Activated naive CD4-positive, alpha-beta T cell treated with Interleukin-2 at 50 U/mL for 16 hours (primary cell): ENCODE measurements at regions not wholly inside any gene's neighbourhood (a gene's known extent, or its start where the extent isn't known, plus 50 kb on each side); places are given as distances from the start of the nearest gene placed in this dataset.

Experiments used
- DNase-seq: peaks from one replicate; pipeline ENCODE4 v3.0.0-alpha.2; 2020

DNA sequence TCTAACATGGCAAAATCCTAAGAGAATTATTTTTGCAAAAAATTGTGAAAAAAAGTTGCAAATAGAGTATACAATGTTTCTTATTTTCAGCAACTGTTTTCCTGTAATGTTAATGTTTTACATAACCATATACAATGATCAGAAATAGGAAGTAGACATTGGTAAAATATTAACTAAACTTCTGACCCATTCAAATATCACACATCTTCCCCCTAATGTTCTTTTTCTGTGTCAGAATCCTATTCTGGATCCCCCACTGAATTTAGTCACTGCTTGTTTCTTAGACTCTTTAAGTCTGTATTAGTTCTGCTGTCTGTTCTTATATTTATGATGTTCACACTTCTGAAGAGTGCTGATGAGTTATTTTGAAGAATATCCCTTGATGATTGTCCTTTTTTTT is 62.0 kb downstream of the HFE start:
- DNase-seq, result no peak

DNA sequence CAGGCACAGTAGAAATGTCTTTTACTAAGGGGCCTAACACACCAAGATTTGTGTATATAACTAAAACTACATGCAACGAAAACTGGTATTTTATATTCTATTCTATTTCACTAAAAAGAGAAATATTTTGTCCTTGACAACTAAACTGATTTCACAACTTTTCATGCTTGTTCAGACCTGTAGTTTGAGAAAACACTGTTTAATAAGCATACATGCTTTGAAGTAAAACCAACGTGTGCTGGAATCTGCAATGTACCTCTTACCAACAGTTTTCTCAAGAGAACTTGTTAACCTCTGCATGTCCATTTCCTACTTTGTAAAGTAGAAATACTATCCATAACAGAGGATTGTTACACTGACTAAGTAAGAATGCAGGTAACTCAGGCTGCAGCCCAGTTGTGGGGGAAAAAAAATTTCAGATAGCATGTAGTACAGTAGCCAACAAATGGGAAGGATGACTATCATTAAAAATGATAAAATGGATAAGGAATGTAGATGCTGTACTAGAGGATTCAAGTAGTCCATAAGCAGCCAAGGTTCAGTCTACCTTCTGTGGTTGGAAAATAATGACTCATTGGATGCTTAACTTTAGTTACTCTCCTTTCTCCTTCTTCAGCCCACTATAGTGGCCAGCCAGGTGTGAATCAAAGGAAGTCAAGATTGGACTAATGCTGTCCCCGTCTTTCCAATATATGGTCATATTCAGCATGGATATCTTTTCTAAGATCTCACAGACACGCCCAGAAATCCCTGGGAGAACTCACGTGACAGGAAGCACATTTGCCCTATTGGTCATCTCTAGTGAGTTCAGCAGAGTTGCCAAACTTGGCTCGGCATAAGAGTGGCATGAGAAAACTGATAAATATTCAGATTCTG is 65.2 kb downstream of the HFE start:
- no peak for DNase-seq

DNA sequence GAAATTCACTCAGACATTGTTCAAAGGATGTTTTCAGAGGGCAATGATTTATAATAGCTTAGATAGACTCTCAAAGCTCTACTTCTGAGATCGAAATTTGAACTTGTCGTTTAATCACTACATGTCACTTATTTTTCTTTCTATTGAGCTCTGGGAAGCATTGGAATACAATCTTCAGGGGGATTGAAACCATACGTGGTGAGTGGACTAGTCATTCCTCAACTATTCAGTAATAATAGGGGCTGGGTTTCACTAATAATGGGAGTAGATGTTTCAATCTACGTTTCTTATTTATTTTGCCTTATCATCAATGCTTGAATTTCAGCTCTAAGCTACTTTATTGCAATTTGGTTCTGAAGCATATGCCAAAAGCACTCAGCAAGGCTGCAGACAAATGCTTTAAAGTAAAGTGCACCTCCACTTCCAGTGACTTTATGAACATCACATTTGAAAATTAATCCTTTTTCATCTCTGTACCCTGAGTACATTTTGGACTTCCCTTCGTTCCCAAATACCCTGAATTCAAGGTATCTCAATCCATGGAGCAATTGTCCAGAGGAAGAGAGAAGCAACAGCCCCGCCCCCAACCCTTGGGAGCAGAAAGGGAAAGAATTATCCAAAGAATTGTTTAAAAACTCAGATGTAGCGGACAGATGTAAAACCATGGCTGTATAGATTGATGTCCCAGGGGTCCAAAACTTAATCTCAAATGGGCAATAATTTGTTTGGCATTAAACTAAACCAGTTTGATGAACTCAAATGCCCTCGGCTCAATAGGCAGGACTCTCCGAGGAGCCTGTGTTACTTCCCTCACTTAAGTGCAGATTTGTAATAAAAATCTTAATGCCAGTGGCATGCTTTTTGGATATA is 68.1 kb downstream of the HFE start:
- DNase-seq, result no peak

DNA sequence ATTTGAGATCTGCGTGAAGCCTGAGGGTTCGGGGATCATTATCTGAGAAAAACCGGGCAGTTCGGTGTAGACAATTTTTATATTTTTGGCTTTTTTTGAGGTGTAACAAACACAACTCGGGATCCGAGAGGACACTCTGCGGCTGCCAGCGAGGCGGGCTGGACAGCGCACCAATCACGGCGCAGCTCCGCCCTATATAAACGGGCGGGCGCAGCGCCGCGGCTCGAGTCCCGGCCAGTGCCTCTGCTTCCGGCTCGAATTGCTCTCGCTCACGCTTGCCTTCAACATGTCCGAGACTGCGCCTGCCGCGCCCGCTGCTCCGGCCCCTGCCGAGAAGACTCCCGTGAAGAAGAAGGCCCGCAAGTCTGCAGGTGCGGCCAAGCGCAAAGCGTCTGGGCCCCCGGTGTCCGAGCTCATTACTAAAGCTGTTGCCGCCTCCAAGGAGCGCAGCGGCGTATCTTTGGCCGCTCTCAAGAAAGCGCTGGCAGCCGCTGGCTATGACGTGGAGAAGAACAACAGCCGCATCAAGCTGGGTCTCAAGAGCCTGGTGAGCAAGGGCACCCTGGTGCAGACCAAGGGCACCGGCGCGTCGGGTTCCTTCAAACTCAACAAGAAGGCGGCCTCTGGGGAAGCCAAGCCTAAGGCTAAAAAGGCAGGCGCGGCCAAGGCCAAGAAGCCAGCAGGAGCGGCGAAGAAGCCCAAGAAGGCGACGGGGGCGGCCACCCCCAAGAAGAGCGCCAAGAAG is 69.0 kb downstream of the HFE start:
- DNase-seq, result peak; percentile 84

DNA sequence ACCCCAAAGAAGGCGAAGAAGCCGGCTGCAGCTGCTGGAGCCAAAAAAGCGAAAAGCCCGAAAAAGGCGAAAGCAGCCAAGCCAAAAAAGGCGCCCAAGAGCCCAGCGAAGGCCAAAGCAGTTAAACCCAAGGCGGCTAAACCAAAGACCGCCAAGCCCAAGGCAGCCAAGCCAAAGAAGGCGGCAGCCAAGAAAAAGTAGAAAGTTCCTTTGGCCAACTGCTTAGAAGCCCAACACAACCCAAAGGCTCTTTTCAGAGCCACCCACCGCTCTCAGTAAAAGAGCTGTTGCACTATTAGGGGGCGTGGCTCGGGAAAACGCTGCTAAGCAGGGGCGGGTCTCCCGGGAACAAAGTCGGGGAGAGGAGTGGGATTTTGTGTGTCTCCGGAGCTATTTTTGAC is 69.6 kb downstream of the HFE start:
- DNase-seq, result peak; percentile 51

DNA sequence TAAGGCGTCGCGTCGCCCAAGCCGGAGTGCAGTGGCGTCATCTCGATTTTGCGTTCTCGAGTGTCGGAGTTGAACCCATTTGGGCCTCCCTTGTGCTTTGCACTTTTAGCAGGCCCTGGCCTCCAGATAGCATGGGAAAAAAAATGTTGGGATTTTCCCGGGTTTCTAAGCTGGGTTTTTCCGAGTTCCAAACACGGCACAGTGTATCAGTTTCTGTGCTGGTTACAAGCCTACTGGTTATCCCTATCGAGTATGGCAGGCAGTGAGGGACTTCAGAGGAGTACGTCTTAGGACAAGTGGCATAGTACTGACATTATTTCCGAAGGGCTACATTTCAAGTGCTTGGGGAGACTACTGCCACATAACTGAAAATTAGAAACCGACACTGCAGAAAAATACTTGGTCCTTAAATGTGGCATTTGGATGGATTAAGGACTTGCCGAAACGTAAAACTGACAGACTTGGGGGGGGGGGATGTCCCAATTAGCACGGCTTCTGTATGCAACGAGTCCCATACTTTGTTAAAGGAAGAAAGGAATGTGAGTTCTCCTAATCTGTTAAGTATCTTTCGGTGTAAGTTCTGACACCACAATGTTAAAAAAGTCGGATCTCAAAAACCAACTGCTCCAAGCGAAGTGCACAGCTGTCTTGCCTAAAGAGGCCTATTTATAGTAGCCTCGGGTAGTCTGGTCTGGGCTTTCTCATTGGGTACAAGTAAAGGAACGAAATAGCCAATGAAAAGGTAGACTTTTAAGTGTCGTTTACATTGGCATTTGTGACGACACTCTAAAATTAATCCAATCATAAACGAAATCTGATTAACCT is 70.2 kb downstream of the HFE start:
- DNase-seq, result no peak

DNA sequence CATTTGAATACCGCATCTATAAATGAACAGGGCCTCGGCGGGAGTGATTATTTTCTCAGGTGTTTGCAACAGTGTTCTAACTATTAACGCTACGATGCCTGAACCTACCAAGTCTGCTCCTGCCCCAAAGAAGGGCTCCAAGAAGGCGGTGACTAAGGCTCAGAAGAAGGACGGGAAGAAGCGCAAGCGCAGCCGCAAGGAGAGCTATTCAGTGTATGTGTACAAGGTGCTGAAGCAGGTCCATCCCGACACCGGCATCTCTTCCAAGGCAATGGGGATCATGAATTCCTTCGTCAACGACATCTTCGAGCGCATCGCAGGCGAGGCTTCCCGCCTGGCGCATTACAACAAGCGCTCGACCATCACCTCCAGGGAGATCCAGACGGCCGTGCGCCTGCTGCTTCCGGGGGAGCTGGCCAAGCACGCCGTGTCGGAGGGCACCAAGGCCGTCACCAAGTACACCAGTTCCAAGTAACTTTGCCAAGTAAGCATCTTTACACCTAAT is 70.9 kb downstream of the HFE start:
- DNase-seq, result peak; percentile 81

DNA sequence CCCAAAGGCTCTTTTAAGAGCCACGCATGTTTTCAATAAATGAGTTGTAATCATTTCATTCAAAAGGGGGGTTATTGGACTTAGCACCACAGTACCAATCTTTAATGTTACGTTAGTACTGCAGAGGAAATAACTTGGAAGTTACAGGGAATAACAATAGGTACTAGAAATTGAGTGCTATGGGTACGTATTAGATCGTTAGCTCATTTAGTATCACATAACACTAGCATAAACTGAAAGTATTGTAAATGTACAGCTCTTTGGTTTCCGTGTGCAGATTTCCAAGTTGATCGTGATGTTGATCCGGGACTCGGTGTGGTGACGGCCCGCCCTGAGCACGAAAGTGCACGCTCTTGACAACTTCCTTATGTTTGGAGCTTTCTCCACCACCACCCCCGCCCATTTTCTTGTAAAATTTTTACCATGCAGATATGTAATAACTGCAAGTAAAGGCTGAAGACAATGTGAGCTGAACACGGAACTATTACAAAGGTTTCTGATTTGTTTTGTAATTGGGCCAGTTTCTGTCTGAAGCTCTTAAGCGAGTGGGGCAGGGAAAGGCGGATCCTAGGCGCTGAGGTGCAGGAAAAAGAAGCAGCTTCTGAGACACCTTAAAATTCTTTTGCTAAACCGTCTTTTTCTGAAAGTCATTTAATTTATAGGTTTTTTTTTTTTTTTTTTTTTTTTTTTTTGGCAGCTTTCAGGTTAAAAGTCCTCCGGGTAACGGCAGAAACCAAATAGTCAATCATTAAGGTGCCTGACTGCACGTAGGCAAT is 71.5 kb downstream of the HFE start:
- DNase-seq, result peak; percentile 56

DNA sequence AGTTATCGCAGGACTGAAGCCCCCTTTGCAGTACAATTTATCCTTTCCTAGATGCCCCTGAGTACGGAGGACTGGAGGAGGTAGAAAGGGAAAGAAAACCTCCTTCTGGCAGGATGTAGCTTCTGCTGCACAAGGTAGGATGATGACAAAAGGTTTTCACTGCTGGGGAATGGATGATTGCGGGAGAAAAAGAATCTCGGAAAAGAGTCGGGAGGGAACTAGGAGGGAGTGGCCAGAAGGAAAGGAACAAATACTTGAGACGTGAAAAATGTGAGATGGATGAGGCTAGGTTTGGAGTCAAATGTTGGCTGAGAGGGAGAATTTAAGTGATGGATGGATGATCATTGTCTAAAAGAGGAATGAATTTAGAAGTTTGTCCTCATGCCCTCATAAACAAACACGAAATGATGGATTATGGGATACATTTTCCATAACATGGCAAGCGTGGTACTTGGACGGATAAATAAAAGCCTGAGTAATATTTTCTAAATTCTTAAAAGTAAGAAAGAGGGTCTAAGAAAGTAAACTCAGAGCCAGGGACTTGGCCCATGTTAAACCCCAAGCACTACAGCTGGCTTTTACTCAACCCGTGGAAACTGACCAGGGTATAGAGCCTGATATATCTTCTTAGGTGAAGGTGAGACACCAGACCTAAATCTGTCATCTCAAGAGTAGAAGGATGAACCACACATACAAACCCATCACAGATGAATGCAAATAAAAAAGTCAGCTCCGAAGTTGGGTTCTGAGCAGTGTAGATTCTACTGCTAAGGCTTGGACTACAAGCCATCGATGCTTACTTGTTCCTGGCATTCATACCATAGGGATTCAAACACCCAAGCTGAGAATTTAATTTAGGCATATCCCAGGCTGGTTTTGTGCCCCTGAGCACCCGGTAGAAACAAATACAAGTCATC is 72.4 kb downstream of the HFE start:
- no peak for DNase-seq

DNA sequence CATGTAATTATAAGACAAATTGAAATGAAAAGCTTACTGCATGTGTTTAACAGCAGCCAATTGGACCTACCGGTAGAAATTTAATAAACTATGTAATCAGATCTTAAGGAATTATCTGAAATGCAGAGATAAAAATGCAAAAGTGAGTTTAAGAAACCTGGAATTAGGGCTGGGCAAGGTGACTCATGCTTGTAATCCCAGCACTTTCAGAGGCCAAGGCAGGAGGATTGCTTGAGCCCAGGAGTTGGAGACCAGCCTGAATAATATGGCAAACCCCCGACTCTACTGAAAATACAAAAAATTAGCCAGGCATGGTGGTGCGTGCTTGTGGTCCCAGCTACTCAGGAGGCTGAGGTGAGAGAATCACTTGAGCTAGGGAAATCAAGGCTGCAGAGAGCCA is 74.1 kb downstream of the HFE start:
- DNase-seq, result no peak

DNA sequence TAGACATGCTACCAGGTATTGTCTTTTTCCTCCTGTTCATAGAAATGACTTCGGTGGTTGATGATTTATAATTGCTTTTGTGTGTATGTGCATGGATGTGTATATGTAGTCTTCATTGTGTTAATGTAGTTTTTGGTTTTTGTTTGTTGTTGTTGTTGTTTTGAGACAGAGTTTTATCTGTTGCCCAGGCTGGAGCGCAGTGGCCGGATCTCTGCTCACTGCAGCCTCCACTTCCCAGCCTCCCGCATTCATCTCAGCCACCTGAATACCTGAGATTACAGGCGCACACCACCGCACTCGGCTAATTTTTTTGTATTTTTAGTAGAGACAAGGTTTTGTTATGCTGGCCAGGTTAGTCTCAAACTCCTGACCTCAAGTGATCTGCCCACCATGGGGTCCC is 75.2 kb downstream of the HFE start:
- no peak for DNase-seq

DNA sequence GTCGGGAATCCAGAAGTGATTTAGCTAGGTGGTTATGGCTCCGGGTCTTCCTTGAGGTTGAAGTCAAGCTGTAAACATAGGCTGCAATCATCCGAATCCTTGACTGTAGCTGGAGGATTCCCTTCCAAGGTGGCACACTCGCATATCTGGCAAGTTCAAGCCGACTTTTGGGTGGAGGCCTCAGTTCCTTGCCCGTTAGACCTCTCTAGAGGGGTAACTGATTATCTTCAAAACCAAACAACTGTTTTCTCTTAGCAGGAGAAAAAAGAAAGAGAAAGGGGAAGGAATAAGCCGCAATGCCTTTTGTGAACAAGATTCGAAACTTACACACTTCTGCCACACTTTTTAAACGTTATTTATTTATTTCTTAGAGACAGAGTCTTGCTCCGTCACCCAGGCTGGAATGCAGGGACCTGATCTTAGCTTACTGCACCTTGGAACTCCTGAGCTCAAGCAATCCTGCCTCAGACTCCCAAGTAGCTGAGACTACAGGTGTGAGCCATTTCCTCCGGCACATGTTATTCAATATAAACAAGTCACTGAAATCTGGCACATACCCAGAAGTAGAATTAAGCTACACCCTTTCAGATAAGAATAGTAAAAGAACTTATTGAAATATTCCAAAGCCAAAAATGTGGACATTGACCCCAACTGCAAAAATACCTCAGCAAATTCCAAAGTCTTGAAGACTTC is 76.3 kb downstream of the HFE start:
- no peak for DNase-seq

DNA sequence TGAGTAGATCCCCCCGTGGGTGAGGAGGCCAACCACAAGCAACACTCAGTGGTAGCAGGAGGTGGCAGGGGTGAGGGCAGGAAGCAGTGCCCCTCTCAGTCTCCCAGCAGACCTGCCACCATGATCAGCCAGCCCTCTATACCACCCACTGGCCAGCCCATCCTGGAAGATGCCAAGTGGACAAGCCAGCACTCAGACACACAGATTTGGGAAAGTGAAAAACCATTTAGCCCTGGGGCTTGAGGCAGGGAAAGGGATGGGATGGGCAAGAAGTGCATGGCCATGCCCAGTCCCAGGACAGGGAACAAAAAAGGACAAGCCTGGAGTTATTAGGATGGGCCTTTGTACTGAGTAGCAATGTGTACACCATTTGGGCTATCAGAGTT is 76.9 kb downstream of the HFE start:
- DNase-seq, result no peak

DNA sequence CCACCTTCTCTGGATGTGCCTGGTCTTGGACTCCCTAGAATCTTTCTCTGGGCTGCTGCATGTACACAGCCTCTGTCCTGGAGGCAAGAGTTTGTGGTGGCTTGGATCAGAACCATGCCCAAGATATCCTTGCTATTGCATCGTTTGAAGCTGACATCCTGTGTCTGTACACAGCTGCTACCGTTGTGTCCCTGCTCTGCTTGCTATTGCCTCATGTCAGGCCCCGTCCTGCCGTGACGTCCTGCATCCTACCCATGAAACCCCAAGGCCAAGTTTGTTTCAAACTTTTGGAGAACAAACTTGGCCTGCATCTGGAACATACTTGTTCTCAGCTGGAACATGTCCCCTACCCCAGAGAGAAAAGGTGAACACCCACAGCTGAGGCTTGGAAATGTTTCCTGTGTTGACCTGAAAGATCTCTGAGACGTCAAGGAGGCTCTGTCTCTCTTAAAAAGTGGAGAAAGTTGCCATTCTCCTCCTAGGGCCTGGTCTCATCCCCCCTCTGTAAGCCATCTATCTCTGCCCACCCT is 78.1 kb downstream of the HFE start:
- no peak for DNase-seq

DNA sequence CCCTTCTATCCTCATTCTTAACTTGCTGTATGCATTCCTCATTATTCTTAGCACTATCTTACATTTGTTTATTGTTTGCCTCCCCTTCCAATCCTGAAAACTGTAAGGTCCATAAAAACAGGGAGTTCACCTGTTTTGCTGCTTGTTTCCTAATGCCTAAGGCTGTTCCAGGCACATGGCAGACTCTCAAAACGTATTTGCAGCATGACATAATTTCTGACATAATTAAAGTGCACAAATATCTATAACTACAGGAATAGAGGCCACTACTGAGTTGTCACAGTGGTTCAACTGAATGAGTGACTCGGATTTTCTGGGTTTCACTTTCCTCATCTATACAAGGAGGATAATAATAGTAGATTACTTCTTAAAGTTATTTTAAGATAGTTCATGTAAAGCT is 83.0 kb downstream of the HFE start:
- no peak for DNase-seq

DNA sequence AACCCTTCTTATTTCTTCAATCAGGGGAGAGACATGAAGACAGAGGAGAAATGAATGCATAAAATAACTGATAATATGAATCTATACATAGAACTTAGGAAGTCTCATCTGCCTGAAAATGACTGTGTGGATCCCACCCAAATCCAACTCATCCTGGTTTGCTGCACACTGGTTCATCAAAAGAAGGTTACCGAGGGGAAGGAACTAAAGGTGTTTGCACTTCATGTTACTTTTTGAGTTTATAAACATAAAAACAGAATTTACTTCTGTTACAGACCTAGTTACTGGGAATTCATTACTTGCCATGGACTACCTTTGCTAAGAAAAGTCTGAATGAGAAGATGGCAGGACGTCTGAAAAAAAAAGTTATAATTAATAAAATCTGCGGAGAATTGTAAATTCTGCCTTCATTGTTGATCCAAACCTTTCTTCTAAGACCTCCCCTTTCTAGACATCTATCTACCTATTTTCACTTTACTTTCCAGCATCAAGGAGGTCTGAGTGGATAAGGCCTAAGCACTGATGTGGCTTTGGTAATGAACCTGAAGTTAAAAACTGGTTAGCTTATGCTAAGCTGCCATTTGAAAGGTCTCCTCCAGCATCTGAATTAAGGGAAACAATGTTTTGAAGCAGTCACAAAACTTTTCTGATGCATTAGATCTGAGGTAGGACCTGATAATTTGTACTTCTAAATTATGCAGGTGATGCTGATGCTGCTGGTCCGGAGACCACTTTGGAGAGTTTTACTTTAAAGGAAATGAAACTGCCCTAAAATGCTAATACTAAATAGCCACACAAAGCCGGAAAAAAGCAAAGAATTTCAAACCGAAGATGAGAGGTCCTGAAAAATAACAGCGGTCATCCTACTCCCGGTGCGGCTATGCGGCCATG is 84.0 kb downstream of the HFE start:
- no peak for DNase-seq

DNA sequence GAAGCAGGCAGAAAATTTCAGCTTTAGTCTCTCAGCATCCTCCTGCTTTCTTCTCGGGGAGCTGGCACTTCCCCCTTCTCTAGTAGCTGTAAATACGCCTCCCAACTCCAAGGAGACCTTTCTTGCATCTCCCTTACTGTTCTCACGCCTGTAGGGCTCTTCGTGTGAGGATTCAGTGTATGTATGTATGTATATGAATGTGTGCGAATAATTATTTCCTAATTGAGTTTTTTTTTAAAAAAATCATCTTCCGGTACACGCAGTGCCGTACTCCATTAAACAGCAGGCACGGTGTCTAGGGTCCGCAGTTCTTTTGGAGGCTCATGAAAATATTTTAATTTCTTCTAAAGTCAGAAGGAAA is 85.4 kb downstream of the HFE start:
- no peak for DNase-seq

DNA sequence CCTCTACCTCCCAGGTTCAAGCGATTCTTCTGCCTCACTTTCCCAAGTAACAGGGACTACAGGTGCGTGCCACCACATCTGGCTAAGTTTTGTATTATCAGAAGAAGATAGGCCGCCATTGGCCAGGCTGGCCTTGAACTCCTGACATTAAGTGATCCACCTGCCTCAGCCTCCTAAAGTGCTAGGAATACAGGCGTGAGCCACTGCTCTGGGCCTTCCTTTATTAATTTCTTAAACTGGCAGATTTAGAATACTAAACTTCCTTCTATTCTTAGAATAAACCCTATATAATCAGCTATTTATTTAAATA is 86.6 kb downstream of the HFE start:
- no peak for DNase-seq

DNA sequence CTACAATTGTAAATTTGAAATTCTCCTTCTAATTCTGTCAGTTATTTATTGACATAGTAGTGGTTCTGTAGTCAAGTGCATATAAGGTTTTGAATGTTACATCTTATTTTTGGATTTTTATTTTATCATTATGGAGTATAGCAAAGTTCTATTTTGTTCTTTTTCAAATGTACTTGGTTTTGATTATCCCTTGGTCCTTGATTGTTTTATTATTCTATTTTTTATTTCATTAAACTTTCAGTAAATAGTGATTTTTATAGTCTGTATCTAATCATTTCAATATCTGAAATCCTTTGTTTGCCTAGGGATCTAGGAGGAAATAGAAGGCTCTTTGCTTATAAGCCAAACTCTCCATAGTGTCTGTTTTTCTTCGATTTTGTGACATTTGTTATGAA is 87.8 kb downstream of the HFE start:
- DNase-seq, result no peak
